ENCODE measurements at regions not wholly inside any gene's neighbourhood (a gene's known extent, or its start where the extent isn't known, plus 50 kb on each side); places are given as distances from the start of the nearest gene placed in this dataset.
A peak's percentile ranks its signal among the peaks of the same experiment; 100 is the strongest.

DNA sequence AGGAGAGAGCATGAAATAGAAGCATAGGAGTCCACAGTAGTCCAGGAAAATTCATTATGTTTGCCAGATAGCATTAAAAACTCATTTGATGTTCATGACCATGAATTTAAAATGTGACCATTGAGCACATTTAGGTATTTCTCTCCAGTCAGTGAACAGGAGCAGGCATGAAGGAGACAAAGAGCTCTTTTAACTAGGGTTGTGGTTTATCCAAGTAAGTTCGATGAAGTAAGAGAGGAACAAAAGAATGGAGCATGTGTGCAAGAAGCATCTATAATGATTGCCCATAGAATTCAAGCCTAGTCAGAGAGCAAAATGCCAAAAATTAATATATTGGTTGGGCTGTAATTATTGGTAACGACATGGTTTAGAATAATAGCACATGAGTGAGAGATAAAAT, 342.1 kb upstream of the CCDC54 start (continued):
- TF ChIP-seq, protein P1, sequence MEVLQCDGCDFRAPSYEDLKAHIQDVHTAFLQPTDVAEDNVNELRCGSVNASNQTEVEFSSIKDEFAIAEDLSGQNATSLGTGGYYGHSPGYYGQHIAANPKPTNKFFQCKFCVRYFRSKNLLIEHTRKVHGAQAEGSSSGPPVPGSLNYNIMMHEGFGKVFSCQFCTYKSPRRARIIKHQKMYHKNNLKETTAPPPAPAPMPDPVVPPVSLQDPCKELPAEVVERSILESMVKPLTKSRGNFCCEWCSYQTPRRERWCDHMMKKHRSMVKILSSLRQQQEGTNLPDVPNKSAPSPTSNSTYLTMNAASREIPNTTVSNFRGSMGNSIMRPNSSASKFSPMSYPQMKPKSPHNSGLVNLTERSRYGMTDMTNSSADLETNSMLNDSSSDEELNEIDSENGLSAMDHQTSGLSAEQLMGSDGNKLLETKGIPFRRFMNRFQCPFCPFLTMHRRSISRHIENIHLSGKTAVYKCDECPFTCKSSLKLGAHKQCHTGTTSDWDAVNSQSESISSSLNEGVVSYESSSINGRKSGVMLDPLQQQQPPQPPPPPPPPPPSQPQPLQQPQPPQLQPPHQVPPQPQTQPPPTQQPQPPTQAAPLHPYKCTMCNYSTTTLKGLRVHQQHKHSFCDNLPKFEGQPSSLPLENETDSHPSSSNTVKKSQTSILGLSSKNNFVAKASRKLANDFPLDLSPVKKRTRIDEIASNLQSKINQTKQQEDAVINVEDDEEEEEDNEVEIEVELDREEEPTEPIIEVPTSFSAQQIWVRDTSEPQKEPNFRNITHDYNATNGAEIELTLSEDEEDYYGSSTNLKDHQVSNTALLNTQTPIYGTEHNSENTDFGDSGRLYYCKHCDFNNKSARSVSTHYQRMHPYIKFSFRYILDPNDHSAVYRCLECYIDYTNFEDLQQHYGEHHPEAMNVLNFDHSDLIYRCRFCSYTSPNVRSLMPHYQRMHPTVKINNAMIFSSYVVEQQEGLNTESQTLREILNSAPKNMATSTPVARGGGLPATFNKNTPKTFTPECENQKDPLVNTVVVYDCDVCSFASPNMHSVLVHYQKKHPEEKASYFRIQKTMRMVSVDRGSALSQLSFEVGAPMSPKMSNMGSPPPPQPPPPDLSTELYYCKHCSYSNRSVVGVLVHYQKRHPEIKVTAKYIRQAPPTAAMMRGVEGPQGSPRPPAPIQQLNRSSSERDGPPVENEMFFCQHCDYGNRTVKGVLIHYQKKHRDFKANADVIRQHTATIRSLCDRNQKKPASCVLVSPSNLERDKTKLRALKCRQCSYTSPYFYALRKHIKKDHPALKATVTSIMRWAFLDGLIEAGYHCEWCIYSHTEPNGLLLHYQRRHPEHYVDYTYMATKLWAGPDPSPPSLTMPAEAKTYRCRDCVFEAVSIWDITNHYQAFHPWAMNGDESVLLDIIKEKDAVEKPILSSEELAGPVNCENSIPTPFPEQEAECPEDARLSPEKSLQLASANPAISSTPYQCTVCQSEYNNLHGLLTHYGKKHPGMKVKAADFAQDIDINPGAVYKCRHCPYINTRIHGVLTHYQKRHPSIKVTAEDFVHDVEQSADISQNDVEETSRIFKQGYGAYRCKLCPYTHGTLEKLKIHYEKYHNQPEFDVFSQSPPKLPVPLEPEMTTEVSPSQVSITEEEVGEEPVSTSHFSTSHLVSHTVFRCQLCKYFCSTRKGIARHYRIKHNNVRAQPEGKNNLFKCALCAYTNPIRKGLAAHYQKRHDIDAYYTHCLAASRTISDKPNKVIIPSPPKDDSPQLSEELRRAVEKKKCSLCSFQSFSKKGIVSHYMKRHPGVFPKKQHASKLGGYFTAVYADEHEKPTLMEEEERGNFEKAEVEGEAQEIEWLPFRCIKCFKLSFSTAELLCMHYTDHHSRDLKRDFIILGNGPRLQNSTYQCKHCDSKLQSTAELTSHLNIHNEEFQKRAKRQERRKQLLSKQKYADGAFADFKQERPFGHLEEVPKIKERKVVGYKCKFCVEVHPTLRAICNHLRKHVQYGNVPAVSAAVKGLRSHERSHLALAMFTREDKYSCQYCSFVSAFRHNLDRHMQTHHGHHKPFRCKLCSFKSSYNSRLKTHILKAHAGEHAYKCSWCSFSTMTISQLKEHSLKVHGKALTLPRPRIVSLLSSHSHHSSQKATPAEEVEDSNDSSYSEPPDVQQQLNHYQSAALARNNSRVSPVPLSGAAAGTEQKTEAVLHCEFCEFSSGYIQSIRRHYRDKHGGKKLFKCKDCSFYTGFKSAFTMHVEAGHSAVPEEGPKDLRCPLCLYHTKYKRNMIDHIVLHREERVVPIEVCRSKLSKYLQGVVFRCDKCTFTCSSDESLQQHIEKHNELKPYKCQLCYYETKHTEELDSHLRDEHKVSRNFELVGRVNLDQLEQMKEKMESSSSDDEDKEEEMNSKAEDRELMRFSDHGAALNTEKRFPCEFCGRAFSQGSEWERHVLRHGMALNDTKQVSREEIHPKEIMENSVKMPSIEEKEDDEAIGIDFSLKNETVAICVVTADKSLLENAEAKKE (CRISPR knock-in tag; IDR thresholded peaks at IDR 0.05) = no peak
- TF ChIP-seq EZH2 (IDR thresholded peaks at IDR 0.05; ENCODE audit: low read depth, unreplicated experiment) = no peak

DNA sequence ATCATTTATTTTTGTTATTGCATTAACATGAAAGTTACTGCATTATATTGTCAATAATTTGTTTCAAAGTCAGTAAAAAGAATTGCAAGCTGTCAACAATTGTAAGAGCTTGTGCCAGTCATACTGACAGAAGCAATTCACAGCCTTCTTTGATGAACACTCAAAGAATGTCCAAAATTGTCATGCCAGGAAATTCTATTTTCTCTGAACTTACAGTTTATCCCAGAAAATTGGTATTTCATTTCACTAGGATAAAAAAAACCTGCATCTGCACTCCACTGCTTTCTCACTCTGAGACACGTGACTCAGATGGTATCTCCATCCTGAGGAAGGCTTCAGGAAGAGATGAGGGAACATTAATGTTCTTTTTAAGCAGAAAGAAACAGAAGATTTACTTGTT, 332.6 kb upstream of the CCDC54 start:
- Histone ChIP-seq H3K36me3 (ENCODE audit: insufficient read depth) (no peaks in the 10 kb centered on the region), H4K20me1 (replicated peaks; ENCODE audit: insufficient read depth) (no peaks in the 10 kb centered on the region), H3K27me3 (ENCODE audit: insufficient read depth) (no peaks in the 10 kb centered on the region), H3K4me3 (no peak overlapping the region), H3K4me2 (no peak overlapping the region), H3K4me1 (ENCODE audit: insufficient read depth) (no peaks in the 10 kb centered on the region), H3K27ac (ENCODE audit: low read depth) (no peak overlapping the region), H3K79me2 (replicated peaks; ENCODE audit: insufficient read depth) (no peaks in the 10 kb centered on the region), H3K9me2 (ENCODE audit: insufficient read depth) (peaks cover 2% of the 10 kb centered on the region; the same call in 1 of the 2 replicates), H3F3A (replicated peaks; ENCODE audit: low read depth) (no peaks in the 10 kb centered on the region), H2AFZ (peak overlapping the region; percentile 29; the same call in 1 of the 2 replicates)
- no peak overlapping the region for H3K27ac Mint-ChIP-seq
- peaks cover 18% of the 10 kb centered on the region for H3K9me3 Mint-ChIP-seq
- no peaks in the 10 kb centered on the region for H3K4me1 Mint-ChIP-seq
- H3K36me3 Mint-ChIP-seq (ENCODE audit: low read depth) = peaks cover 19% of the 10 kb centered on the region; the same call in 2 of the 3 replicates
- H3K27me3 Mint-ChIP-seq (ENCODE audit: insufficient read depth, low read depth, poor library complexity) = peaks cover 1% of the 10 kb centered on the region
- DNase-seq (ENCODE audit: low spot score) = no peak
- no peak overlapping the region for H3K4me3 Mint-ChIP-seq
- no peak for ATAC-seq
- TF ChIP-seq, protein P2, sequence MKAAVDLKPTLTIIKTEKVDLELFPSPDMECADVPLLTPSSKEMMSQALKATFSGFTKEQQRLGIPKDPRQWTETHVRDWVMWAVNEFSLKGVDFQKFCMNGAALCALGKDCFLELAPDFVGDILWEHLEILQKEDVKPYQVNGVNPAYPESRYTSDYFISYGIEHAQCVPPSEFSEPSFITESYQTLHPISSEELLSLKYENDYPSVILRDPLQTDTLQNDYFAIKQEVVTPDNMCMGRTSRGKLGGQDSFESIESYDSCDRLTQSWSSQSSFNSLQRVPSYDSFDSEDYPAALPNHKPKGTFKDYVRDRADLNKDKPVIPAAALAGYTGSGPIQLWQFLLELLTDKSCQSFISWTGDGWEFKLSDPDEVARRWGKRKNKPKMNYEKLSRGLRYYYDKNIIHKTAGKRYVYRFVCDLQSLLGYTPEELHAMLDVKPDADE (IDR thresholded peaks at IDR 0.05) = no peak
- TF ChIP-seq CREB1 (CRISPR knock-in tag; IDR thresholded peaks at IDR 0.05; ENCODE audit: low read depth) (no peak), STAT1 (IDR thresholded peaks at IDR 0.05; ENCODE audit: unreplicated experiment) (no peak), EZH2 (IDR thresholded peaks at IDR 0.05; ENCODE audit: low read depth, unreplicated experiment) (no peak), POLR2AphosphoS5 (IDR thresholded peaks at IDR 0.05; ENCODE audit: low read depth) (no peak), EZH2phosphoT487 (IDR thresholded peaks at IDR 0.05; ENCODE audit: unreplicated experiment) (no peak), ZNF114 (CRISPR knock-in tag; IDR thresholded peaks at IDR 0.05) (no peak), NANOG (IDR thresholded peaks at IDR 0.05; ENCODE audit: borderline replicate concordance) (no peak), JUNB (IDR thresholded peaks at IDR 0.05; ENCODE audit: unreplicated experiment) (no peak)
- TF ChIP-seq, protein P3, sequence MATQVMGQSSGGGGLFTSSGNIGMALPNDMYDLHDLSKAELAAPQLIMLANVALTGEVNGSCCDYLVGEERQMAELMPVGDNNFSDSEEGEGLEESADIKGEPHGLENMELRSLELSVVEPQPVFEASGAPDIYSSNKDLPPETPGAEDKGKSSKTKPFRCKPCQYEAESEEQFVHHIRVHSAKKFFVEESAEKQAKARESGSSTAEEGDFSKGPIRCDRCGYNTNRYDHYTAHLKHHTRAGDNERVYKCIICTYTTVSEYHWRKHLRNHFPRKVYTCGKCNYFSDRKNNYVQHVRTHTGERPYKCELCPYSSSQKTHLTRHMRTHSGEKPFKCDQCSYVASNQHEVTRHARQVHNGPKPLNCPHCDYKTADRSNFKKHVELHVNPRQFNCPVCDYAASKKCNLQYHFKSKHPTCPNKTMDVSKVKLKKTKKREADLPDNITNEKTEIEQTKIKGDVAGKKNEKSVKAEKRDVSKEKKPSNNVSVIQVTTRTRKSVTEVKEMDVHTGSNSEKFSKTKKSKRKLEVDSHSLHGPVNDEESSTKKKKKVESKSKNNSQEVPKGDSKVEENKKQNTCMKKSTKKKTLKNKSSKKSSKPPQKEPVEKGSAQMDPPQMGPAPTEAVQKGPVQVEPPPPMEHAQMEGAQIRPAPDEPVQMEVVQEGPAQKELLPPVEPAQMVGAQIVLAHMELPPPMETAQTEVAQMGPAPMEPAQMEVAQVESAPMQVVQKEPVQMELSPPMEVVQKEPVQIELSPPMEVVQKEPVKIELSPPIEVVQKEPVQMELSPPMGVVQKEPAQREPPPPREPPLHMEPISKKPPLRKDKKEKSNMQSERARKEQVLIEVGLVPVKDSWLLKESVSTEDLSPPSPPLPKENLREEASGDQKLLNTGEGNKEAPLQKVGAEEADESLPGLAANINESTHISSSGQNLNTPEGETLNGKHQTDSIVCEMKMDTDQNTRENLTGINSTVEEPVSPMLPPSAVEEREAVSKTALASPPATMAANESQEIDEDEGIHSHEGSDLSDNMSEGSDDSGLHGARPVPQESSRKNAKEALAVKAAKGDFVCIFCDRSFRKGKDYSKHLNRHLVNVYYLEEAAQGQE (IDR thresholded peaks at IDR 0.05; ENCODE audit: unreplicated experiment) = no peak

Data from GM23338 (cell line).